Activated effector memory CD4-positive, alpha-beta T cell treated with anti-CD3 and anti-CD28 coated beads, Interleukin-2, amount 50 U/mL, for 16 hours (primary cell): ENCODE measurements at regions not wholly inside any gene's neighbourhood (a gene's known extent, or its start where the extent isn't known, plus 50 kb on each side); places are given as distances from the start of the nearest gene placed in this dataset.

Experiments
- DNase-seq: peaks from one replicate; pipeline ENCODE4 v3.0.0-alpha.2; 2020

GRCh38 chr4:62865261-62865660 lies 1544.0 kb downstream of the TECRL start:
- no peak for DNase-seq

GRCh38 chr4:62849696-62850095 lies 1559.6 kb downstream of the TECRL start:
- no peak for DNase-seq

- no peak for DNase-seq
These were observed 1573.6 kb downstream of the TECRL start for GRCh38 chr4:62835631-62836030.

- no peak for DNase-seq
These were observed 1586.9 kb downstream of the TECRL start for GRCh38 chr4:62822306-62822705.

GRCh38 chr4:62816566-62816965 lies 1592.7 kb downstream of the TECRL start:
- no peak for DNase-seq

GRCh38 chr4:62814510-62815047 lies 1594.7 kb downstream of the TECRL start:
- no peak for DNase-seq

- no peak for DNase-seq
These were observed 1602.4 kb downstream of the TECRL start for GRCh38 chr4:62806816-62807215.

GRCh38 chr4:62804075-62804474 lies 1603.9 kb downstream of the ADGRL3 start:
- no peak for DNase-seq

- DNase-seq = no peak
These were observed 1597.1 kb downstream of the ADGRL3 start for GRCh38 chr4:62797221-62797620.

GRCh38 chr4:62791386-62791785 lies 1591.3 kb downstream of the ADGRL3 start:
- DNase-seq = no peak

GRCh38 chr4:62771983-62772557 lies 1571.9 kb downstream of the ADGRL3 start:
- DNase-seq = no peak

- no peak for DNase-seq
These were observed 1540.2 kb downstream of the ADGRL3 start for GRCh38 chr4:62740296-62740695.

- DNase-seq = no peak
These were observed 1517.0 kb downstream of the ADGRL3 start for GRCh38 chr4:62717154-62717553.

- no peak for DNase-seq
These were observed 1511.4 kb downstream of the ADGRL3 start for GRCh38 chr4:62711575-62711974.

- DNase-seq = no peak
These were observed 1509.6 kb downstream of the ADGRL3 start for GRCh38 chr4:62709618-62710252.

- no peak for DNase-seq
These were observed 1506.3 kb downstream of the ADGRL3 start for GRCh38 chr4:62706423-62706822.

- DNase-seq = no peak
These were observed 1483.9 kb downstream of the ADGRL3 start for GRCh38 chr4:62683799-62684566.

- no peak for DNase-seq
These were observed 1476.8 kb downstream of the ADGRL3 start for GRCh38 chr4:62676962-62677361.

GRCh38 chr4:62670514-62670913 lies 1470.4 kb downstream of the ADGRL3 start:
- no peak for DNase-seq

GRCh38 chr4:62661821-62662220 lies 1461.7 kb downstream of the ADGRL3 start:
- no peak for DNase-seq

- DNase-seq = no peak
These were observed 1455.9 kb downstream of the ADGRL3 start for GRCh38 chr4:62656006-62656405.

GRCh38 chr4:62644372-62644771 lies 1444.2 kb downstream of the ADGRL3 start:
- DNase-seq = no peak

GRCh38 chr4:62640296-62640695 lies 1440.2 kb downstream of the ADGRL3 start:
- DNase-seq = no peak

- no peak for DNase-seq
These were observed 1427.5 kb downstream of the ADGRL3 start for GRCh38 chr4:62627671-62628070.
